HEK293 (cell line): ENCODE measurements at regions not wholly inside any gene's neighbourhood (a gene's known extent, or its start where the extent isn't known, plus 50 kb on each side); places are given as distances from the start of the nearest gene placed in this dataset.
"Not testable (repeated sequence)": the region's sequence is repeated elsewhere in the genome, so short reads cannot be mapped to it uniquely, and the experiment has no call there.

ENCODE experiments used
- CTCF ChIA-PET: fragments of 350-600 bp; formaldehyde crosslinking; extraction: SDS; loops from one replicate; lab custom pipeline; 2021; ENCODE audit warnings: antibody characterized with exemption; lab: Yijun Ruan, JAX
- POLR2A ChIA-PET: fragments of 300-600 bp; formaldehyde crosslinking; extraction: SDS; loops from one replicate; lab custom pipeline; 2020; ENCODE audit warnings: antibody characterized with exemption, inconsistent platforms; lab: Yijun Ruan, JAX
- H3K27ac ChIP-seq: fragments of 200-500 bp; sonication (Bioruptor generic); 2 replicates; pipeline ENCODE4 v1.5.1; 2014; ENCODE audit warnings: low read depth, low read length, control low read depth, inconsistent platforms; ENCODE audit errors: extremely low read depth
- H3K36me3 ChIP-seq, 2 experiments: fragments of 200-500 bp in 1 of 2; sonication (Bioruptor generic) in 1 of 2; 1 replicate in 1 of 2; 2 replicates in 1 of 2; pipeline ENCODE4 v1.5.1; 2014 to 2017; ENCODE audit warnings: inconsistent platforms in 2 of 2, low read length in 2 of 2; ENCODE audit not compliant: control insufficient read depth in 2 of 2, insufficient read depth in 1 of 2
- H3K4me1 ChIP-seq: fragments of 200-500 bp; sonication (Bioruptor generic); 2 replicates; pipeline ENCODE4 v1.5.1; 2014; ENCODE audit warnings: mild to moderate bottlenecking, low read length, inconsistent platforms; ENCODE audit not compliant: control insufficient read depth, insufficient read depth
- H3K4me3 ChIP-seq: 2 replicates; pipeline ENCODE4 v1.5.1; 2011; ENCODE audit warnings: low read depth, mild to moderate bottlenecking, control low read depth, low read length, moderate library complexity
- H3K9me3 ChIP-seq: fragments of 200-500 bp; sonication (Bioruptor generic); 2 replicates; pipeline ENCODE4 v1.5.1; 2014; ENCODE audit warnings: low read depth, low read length, inconsistent platforms; ENCODE audit not compliant: control insufficient read depth, insufficient read depth
- OSR2 ChIP-seq: fragments of 450-650 bp; formaldehyde crosslinking; IDR thresholded peaks from 2 replicates; pipeline ENCODE4 v1.5.1; 2016; ENCODE audit warnings: missing biosample characterization, missing genetic modification characterization
- ZBTB17 ChIP-seq: fragments of 450-650 bp; formaldehyde crosslinking; IDR thresholded peaks from 2 replicates; pipeline ENCODE4 v1.5.1; 2016; ENCODE audit warnings: missing biosample characterization, missing genetic modification characterization

DNA sequence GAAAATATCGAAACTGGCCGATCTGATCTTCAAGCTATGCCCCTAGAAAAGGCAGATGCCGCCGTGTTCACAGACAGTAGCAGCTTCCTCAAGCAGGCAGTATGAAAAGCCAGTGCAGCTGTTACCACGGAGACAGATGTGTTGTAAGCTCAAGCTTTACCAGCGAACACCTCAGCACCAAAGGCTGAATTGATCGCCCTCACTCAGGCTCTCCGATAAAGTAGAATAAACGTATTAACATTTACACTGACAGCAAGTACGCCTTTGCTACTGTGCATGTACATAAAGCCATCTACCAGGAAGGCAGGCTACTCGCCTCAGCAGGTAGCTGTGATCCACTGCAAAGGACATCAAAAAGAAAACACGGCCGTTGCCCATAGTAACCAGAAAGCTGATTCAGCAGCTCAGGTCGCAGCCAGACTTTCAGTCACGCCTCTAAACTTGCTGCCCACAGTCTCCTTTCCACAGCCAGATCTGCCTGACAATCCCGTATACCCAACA lies 122.8 kb upstream of the DEFB108B start:
- H3K9me3 ChIP-seq, H3K4me1 ChIP-seq, H3K4me3 ChIP-seq, CTCF ChIA-PET, H3K36me3 ChIP-seq, H3K27ac ChIP-seq, POLR2A ChIA-PET: not testable (repeated sequence)
- TF ChIP-seq ZBTB17 (0 out of 2 replicates have a peak, but pooled peaks have one; percentile 36), OSR2 (tag by site-specific recombination) (peak; percentile 72)

DNA sequence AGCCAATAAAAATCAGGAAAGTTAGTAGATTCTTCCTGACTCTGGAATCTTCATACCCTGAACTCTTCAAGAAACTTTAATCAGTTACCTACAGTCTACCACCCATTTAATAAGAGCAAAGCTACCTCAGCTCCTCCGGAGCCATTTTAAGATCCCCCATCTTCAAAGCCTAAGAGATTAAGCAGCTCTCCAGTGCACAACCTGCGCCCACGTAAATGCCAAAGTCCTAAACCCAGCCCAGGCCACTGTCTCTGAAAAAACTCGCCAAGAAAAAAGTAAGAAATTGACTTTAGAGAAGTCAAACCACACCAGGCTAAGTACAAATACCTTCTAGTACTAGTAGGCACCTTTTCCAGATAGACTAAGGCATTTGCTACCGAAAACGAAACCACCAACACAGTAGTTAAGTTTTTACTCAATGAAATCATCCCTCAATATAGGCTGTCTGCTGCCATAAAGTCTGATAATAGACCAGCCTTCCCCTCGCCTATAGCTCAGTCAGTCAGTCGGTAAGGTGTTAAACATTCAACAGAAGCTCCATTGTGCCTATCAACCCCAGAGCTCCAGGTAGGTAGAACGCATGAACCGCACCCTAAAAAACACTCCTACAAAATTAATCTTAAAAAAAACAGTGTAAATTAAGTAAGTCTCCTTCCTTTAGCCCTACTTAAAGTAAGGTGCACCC lies 122.2 kb upstream of the DEFB108B start:
- H3K4me3 ChIP-seq, H3K4me1 ChIP-seq, POLR2A ChIA-PET, H3K27ac ChIP-seq, H3K9me3 ChIP-seq, H3K36me3 ChIP-seq: not testable (repeated sequence)
- CTCF ChIA-PET, result interaction anchor here (0.6 to 0.7 kb wide), 2 partner anchors 118 to 462 kb away, joined by 3 to 5 read pairs; no protein-coding TSS in a partner anchor

DNA sequence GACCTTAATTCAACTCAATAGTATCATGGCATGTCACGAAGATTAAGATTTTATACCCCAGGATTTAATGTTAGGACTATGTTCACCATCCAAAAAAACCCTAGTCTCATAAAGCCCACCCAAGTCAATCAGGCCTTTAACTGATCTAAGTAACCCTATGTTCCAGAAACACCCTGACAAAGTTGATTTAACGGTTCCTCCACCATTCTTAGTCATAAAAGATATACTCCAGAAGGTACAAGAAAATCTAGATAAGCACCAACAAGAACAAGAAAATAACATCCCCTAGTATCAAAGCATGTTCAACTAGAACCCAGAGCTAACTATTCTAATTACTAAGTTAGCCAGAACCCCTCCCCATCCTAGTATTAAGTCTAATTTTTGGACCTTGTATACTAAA lies 120.7 kb upstream of the DEFB108B start:
- H3K9me3 ChIP-seq, H3K4me1 ChIP-seq, H3K27ac ChIP-seq, CTCF ChIA-PET, H3K36me3 ChIP-seq, POLR2A ChIA-PET, H3K4me3 ChIP-seq: not testable (repeated sequence)

DNA sequence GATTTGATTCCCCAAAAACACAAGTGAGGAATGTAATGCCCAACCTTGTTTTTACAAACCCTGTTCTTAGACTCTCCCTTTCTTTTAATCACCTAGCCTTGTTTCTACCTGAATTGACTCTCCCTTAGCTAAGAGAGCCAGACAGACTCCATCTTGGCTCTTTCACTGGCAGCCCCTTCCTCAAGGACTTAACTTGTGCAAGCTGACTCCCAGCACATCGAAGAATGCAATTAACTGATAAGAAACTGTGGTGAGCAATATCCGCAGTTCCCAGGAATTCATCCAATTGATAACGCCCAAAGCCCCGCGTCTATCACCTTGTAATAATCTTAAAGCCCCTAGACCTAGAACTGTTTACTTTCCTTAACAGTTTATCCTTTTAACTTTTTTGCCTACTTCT lies 120.2 kb upstream of the DEFB108B start:
- CTCF ChIA-PET, H3K4me1 ChIP-seq, H3K36me3 ChIP-seq, H3K4me3 ChIP-seq, POLR2A ChIA-PET, H3K9me3 ChIP-seq, H3K27ac ChIP-seq: not testable (repeated sequence)

DNA sequence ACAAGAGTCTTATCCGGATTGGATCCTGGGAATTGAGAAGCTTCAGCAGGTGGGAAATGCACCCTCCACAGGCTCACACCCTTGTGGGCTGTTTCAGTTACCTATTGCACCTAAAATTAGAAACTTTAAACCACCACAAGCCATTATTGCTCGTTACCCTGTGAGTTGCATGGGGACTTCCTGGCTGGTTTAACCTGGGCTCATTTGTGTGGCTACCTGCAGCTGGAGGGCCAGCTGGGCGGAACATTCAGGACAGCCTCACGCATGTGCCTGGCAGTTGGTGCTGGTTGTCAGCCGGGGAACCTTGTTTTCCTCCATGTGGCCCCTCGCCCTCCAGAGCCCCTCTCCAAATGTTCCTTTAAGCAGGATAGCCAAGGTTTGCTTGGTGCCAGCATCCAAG lies 118.5 kb upstream of the DEFB108B start:
- H3K9me3 ChIP-seq, H3K4me1 ChIP-seq, H3K36me3 ChIP-seq, CTCF ChIA-PET, H3K4me3 ChIP-seq, H3K27ac ChIP-seq, POLR2A ChIA-PET: not testable (repeated sequence)

DNA sequence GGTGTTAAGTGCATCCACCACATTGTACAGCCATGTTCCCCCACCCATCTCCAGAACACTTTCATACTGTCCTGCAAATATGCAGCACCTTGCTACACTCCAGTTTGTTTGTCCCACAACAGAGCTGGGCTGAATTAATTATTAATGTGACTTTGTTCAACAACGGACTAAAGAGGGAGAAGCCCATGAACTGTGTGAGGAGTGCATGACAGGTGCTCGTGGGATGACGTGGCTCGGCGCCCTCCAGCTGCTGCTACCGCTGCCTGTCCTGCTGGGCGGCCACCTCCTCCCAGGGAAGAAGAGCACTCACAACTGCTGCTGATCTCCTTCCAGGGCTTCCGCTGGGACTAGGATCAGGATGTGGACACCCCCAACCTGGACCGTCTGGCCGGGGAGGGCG lies 111.2 kb upstream of the DEFB108B start:
- POLR2A ChIA-PET, H3K36me3 ChIP-seq, H3K9me3 ChIP-seq, CTCF ChIA-PET, H3K4me1 ChIP-seq, H3K27ac ChIP-seq, H3K4me3 ChIP-seq: not testable (repeated sequence)

DNA sequence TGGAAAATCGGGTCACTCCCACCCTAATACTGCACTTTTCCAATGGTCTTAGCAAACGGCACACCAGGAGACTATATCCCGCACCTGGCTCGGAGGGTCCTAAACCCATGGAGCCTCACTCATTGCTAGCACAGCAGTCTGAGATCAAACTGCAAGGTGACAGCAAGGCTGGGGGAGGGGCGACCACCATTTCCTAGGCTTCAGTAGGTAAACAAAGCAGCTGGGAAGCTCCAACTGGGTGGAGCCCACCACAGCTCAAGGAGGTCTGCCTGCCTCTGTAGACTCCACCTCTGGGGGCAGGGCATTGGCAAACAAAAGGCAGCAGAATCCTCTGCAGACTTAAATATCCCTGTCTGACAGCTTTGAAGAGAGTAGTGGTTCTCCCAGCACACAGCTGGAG lies 109.0 kb upstream of the DEFB108B start:
- POLR2A ChIA-PET, H3K4me1 ChIP-seq, CTCF ChIA-PET: not testable (repeated sequence)

DNA sequence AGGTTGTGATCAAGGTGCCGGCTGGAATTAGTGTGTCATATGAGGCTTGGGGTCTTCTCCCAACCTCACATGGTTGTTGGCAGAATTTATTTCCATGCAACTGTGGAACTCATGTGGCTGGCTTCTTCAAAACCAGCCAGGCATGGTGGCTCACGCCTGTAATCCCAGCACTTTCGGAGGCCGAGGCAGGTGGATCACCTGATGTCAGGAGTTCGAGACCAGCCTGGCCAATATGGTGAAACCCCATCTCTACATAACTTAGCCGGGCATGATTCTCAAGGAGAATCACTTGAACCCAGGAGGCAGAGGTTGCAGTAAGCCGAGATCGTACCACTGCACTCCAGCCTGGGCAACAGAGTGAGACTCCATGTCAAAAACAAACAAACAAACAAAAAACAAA lies 102.3 kb upstream of the DEFB108B start:
- H3K4me1 ChIP-seq, CTCF ChIA-PET, H3K4me3 ChIP-seq, POLR2A ChIA-PET, H3K36me3 ChIP-seq, H3K9me3 ChIP-seq, H3K27ac ChIP-seq: not testable (repeated sequence)

More for the DNA sequence above, 109.0 kb upstream of the DEFB108B start:
- H3K36me3 ChIP-seq, H3K27ac ChIP-seq, H3K9me3 ChIP-seq, H3K4me3 ChIP-seq: not testable (repeated sequence)
